Neural cell (in vitro differentiated cells): ENCODE measurements at regions not wholly inside any gene's neighbourhood (a gene's known extent, or its start where the extent isn't known, plus 50 kb on each side); places are given as distances from the start of the nearest gene placed in this dataset.

Experiments
- H2AFZ ChIP-seq: fragments of 200-600, 300-800 bp; sonication (generic), shearing (Covaris generic); 2 replicates; pipeline ENCODE4 v1.6.0; 2014; ENCODE audit warnings: low read depth, mild to moderate bottlenecking, antibody characterized with exemption, low read length, moderate library complexity
- H3F3A ChIP-seq: fragments of 200-600 bp; shearing (Covaris generic); 2 replicates; pipeline ENCODE4 v1.6.1; 2016; ENCODE audit warnings: mild to moderate bottlenecking, moderate library complexity, mixed read lengths, antibody characterized with exemption, low read length; ENCODE audit not compliant: insufficient read depth, poor library complexity, severe bottlenecking
- H3K27ac ChIP-seq: fragments of 200-600, 300-800 bp; sonication (generic), shearing (Covaris generic); 2 replicates; pipeline ENCODE4 v1.5.1; 2014; ENCODE audit warnings: mild to moderate bottlenecking, low read length, moderate library complexity
- H3K27me3 ChIP-seq: fragments of 300-800, 200-600 bp; sonication (generic), shearing (Covaris generic); 2 replicates; pipeline ENCODE4 v1.6.0; 2014; ENCODE audit warnings: mild to moderate bottlenecking, low read depth, low read length, moderate library complexity; ENCODE audit not compliant: insufficient read depth
- H3K36me3 ChIP-seq: fragments of 300-800, 200-600 bp; sonication (generic), shearing (Covaris generic); 2 replicates; pipeline ENCODE4 v1.5.1; 2014; ENCODE audit warnings: mild to moderate bottlenecking, antibody characterized with exemption, low read length, moderate library complexity; ENCODE audit not compliant: insufficient read depth
- H3K4me2 ChIP-seq: fragments of 300-800, 200-600 bp; sonication (generic), shearing (Covaris generic); 2 replicates; pipeline ENCODE4 v1.6.0; 2014; ENCODE audit warnings: mild to moderate bottlenecking, low read length
- H3K4me3 ChIP-seq: fragments of 300-800, 200-600 bp; sonication (generic), shearing (Covaris generic); 2 replicates; pipeline ENCODE4 v1.5.1; 2014; ENCODE audit warnings: mild to moderate bottlenecking, low read length, moderate library complexity
- H3K79me2 ChIP-seq: fragments of 200-600 bp; shearing (Covaris generic); replicated peaks from 2 replicates; pipeline ENCODE4 v1.6.0; 2014; ENCODE audit warnings: mild to moderate bottlenecking, low read length, moderate library complexity; ENCODE audit not compliant: insufficient read depth
- H3K9ac ChIP-seq: fragments of 300-800, 200-600 bp; sonication (generic), shearing (Covaris generic); 2 replicates; pipeline ENCODE4 v1.6.1; 2016; ENCODE audit warnings: mild to moderate bottlenecking, low read length, mixed read lengths
- H3K9me2 ChIP-seq: fragments of 200-600 bp; shearing (Covaris generic); 2 replicates; pipeline ENCODE4 v1.6.1; 2016; ENCODE audit warnings: mild to moderate bottlenecking, low read length, mixed read lengths; ENCODE audit not compliant: insufficient read depth
- H3K9me3 ChIP-seq: fragments of 200-600, 300-800 bp; sonication (generic), shearing (Covaris generic); 2 replicates; pipeline ENCODE4 v1.6.1; 2016; ENCODE audit warnings: mild to moderate bottlenecking, mixed run types, low read length, moderate library complexity, mixed read lengths
- H4K20me1 ChIP-seq: fragments of 200-600 bp; shearing (Covaris generic); 2 replicates; pipeline ENCODE4 v1.6.1; 2016; ENCODE audit warnings: mild to moderate bottlenecking, mixed run types; ENCODE audit not compliant: insufficient read depth
- EP300 ChIP-seq: fragments of 450-650 bp; conservative IDR thresholded peaks from 2 replicates; pipeline ENCODE4 v1.6.1; 2014; ENCODE audit warnings: antibody characterized with exemption, mild to moderate bottlenecking, moderate library complexity; ENCODE audit not compliant: poor library complexity, severe bottlenecking
- EZH2 ChIP-seq: fragments of 200-600, 300-800 bp; shearing (Covaris generic), sonication (generic); IDR thresholded peaks from 2 replicates; pipeline ENCODE4 v1.6.1; 2014; ENCODE audit warnings: antibody characterized with exemption, low read length, borderline replicate concordance, mild to moderate bottlenecking; ENCODE audit not compliant: insufficient read depth, poor library complexity, severe bottlenecking
- MXI1 ChIP-seq: fragments of 450-650 bp; conservative IDR thresholded peaks from 2 replicates; pipeline ENCODE4 v1.6.1; 2014; ENCODE audit warnings: antibody characterized with exemption, mild to moderate bottlenecking; ENCODE audit not compliant: poor library complexity, severe bottlenecking
- POLR2AphosphoS5 ChIP-seq: IDR thresholded peaks from 2 replicates; pipeline ENCODE4 v1.6.1; 2012
- RAD21 ChIP-seq: fragments of 450-650 bp; conservative IDR thresholded peaks from 2 replicates; pipeline ENCODE4 v1.6.1; 2014; ENCODE audit warnings: antibody characterized with exemption, mild to moderate bottlenecking, moderate library complexity
- REST ChIP-seq: IDR thresholded peaks from 2 replicates; pipeline ENCODE4 v1.6.1; 2012; ENCODE audit warnings: borderline replicate concordance
- SMC3 ChIP-seq: fragments of 450-650 bp; conservative IDR thresholded peaks from 2 replicates; pipeline ENCODE4 v1.6.1; 2014; ENCODE audit warnings: antibody characterized with exemption, mild to moderate bottlenecking, moderate library complexity; ENCODE audit not compliant: poor library complexity
- TAF1 ChIP-seq: IDR thresholded peaks from 2 replicates; pipeline ENCODE4 v1.6.1; 2012; ENCODE audit warnings: low read depth
- TF ChIP-seq, protein P1 (sequence below): fragments of 450-650 bp; IDR thresholded peaks from 2 replicates; pipeline ENCODE4 v1.5.1; 2014; ENCODE audit warnings: antibody characterized with exemption, mild to moderate bottlenecking, moderate library complexity; ENCODE audit not compliant: poor library complexity, severe bottlenecking

- H3K9ac ChIP-seq: no peak overlapping the region
- H3F3A ChIP-seq: no peaks in the 10 kb centered on the region
- no peak overlapping the region for H3K27ac ChIP-seq
- H3K4me2 ChIP-seq: no peak overlapping the region
- no peaks in the 10 kb centered on the region for H3K9me3 ChIP-seq
- H2AFZ ChIP-seq: no peak overlapping the region
- TF ChIP-seq TAF1: no peak
- TF ChIP-seq EP300: no peak
- TF ChIP-seq EZH2: no peak
- no peak for TF ChIP-seq SMC3
- no peaks in the 10 kb centered on the region for H3K9me2 ChIP-seq
- no peaks in the 10 kb centered on the region for H3K36me3 ChIP-seq
- H3K4me3 ChIP-seq: no peak overlapping the region
- no peaks in the 10 kb centered on the region for H4K20me1 ChIP-seq
- no peaks in the 10 kb centered on the region for H3K79me2 ChIP-seq
- H3K27me3 ChIP-seq: no peaks in the 10 kb centered on the region
Measured at GRCh38 chr14:53879747-53880146, 76.9 kb downstream of the BMP4 start.

- no peaks in the 10 kb centered on the region for H3F3A ChIP-seq
- no peak overlapping the region for H2AFZ ChIP-seq
- H3K4me2 ChIP-seq: no peak overlapping the region
- no peak overlapping the region for H3K27ac ChIP-seq
- H3K79me2 ChIP-seq: no peaks in the 10 kb centered on the region
- no peaks in the 10 kb centered on the region for H3K9me2 ChIP-seq
- no peaks in the 10 kb centered on the region for H4K20me1 ChIP-seq
- H3K4me3 ChIP-seq: no peak overlapping the region
- H3K9me3 ChIP-seq: no peaks in the 10 kb centered on the region
- TF ChIP-seq RAD21 (no peak), POLR2AphosphoS5 (no peak), SMC3 (no peak), MXI1 (no peak), TAF1 (no peak), EZH2 (no peak), REST (no peak), EP300 (no peak)
- TF ChIP-seq, protein P1, sequence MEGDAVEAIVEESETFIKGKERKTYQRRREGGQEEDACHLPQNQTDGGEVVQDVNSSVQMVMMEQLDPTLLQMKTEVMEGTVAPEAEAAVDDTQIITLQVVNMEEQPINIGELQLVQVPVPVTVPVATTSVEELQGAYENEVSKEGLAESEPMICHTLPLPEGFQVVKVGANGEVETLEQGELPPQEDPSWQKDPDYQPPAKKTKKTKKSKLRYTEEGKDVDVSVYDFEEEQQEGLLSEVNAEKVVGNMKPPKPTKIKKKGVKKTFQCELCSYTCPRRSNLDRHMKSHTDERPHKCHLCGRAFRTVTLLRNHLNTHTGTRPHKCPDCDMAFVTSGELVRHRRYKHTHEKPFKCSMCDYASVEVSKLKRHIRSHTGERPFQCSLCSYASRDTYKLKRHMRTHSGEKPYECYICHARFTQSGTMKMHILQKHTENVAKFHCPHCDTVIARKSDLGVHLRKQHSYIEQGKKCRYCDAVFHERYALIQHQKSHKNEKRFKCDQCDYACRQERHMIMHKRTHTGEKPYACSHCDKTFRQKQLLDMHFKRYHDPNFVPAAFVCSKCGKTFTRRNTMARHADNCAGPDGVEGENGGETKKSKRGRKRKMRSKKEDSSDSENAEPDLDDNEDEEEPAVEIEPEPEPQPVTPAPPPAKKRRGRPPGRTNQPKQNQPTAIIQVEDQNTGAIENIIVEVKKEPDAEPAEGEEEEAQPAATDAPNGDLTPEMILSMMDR: no peak
- no peak overlapping the region for H3K9ac ChIP-seq
- no peaks in the 10 kb centered on the region for H3K27me3 ChIP-seq
- no peaks in the 10 kb centered on the region for H3K36me3 ChIP-seq
Measured at GRCh38 chr14:53879022-53879686, 77.5 kb downstream of the BMP4 start.
